ENCODE measurements at regions not wholly inside any gene's neighbourhood (a gene's known extent, or its start where the extent isn't known, plus 50 kb on each side); places are given as distances from the start of the nearest gene placed in this dataset.

GRCh38 chr16:29271721-29272675, 134.5 kb downstream of the NPIPB11 start (continued):
- TF ChIP-seq RERE (CRISPR knock-in tag; IDR thresholded peaks at IDR 0.05; ENCODE audit: low read depth) = 0 out of 2 replicates have a peak, but pooled peaks have one; percentile 48
- TF ChIP-seq PAXIP1 (CRISPR knock-in tag; conservative IDR thresholded peaks at IDR 0.05) = peak; percentile 17; the same call in 1 of the 2 replicates
- TF ChIP-seq HDAC2 (CRISPR knock-in tag; IDR thresholded peaks at IDR 0.05) = peak; percentile 53
- TF ChIP-seq THAP11 (CRISPR knock-in tag; IDR thresholded peaks at IDR 0.05) = peak; percentile 32; the same call in 1 of the 2 replicates
- TF ChIP-seq MLX (CRISPR knock-in tag; IDR thresholded peaks at IDR 0.05) = peak; percentile 68
- TF ChIP-seq MAX (IDR thresholded peaks at IDR 0.05) = peak; percentile 35; the same call in 1 of the 2 replicates
- TF ChIP-seq MED1 (CRISPR knock-in tag; IDR thresholded peaks at IDR 0.05) = peak; percentile 54; the same call in 1 of the 2 replicates
- peak; percentile 67 for TF ChIP-seq HOXA3 (CRISPR knock-in tag; IDR thresholded peaks at IDR 0.05)
- peak; percentile 19; the same call in 1 of the 2 replicates for TF ChIP-seq HIVEP1 (CRISPR knock-in tag; IDR thresholded peaks at IDR 0.05)
- TF ChIP-seq ZFX (CRISPR knock-in tag; IDR thresholded peaks at IDR 0.05; ENCODE audit: low read depth) = 0 out of 2 replicates have a peak, but pooled peaks have one; percentile 24
- 0 out of 2 replicates have a peak, but pooled peaks have one; percentile 47 for TF ChIP-seq ZBTB34 (CRISPR knock-in tag; IDR thresholded peaks at IDR 0.05)
- TF ChIP-seq GATAD2A (CRISPR knock-in tag; IDR thresholded peaks at IDR 0.05) = peak; percentile 78
- TF ChIP-seq ZNF614 (CRISPR knock-in tag; IDR thresholded peaks at IDR 0.05; ENCODE audit: borderline replicate concordance) = 0 out of 2 replicates have a peak, but pooled peaks have one; percentile 44
- peak; percentile 55; the same call in 1 of the 2 replicates for TF ChIP-seq KDM5B (CRISPR knock-in tag; IDR thresholded peaks at IDR 0.05; ENCODE audit: borderline replicate concordance)
- TF ChIP-seq HNF4A (CRISPR knock-in tag; IDR thresholded peaks at IDR 0.05) = peak; percentile 47
- peak; percentile 62 for TF ChIP-seq ZNF644 (CRISPR knock-in tag; IDR thresholded peaks at IDR 0.05; ENCODE audit: low read depth)
- TF ChIP-seq RXRA (CRISPR knock-in tag; IDR thresholded peaks at IDR 0.05) = 0 out of 2 replicates have a peak, but pooled peaks have one; percentile 65

All from HepG2 (cell line).